SIG-M5 treated with dmso at 0.1 percent for 504 hours (cell line): ENCODE measurements at regions not wholly inside any gene's neighbourhood (a gene's known extent, or its start where the extent isn't known, plus 50 kb on each side); places are given as distances from the start of the nearest gene placed in this dataset.

Experiments
- DNase-seq: peaks from one replicate; lab custom pipeline; 2025; ENCODE audit not compliant: unreplicated experiment; lab: John Stamatoyannopoulos, UW

- no peak for DNase-seq
Measured at GRCh38 chr13:106056851-106057250, 478.6 kb downstream of the EFNB2 start.

GRCh38 chr13:106052200-106052767 lies 483.2 kb downstream of the EFNB2 start:
- DNase-seq = no peak

- DNase-seq = no peak
Measured at GRCh38 chr13:106049171-106049570, 486.3 kb downstream of the EFNB2 start.

GRCh38 chr13:106048386-106048785 lies 487.1 kb downstream of the EFNB2 start:
- no peak for DNase-seq

- DNase-seq = no peak
Measured at GRCh38 chr13:106047859-106048258, 487.6 kb downstream of the EFNB2 start.

GRCh38 chr13:106042996-106043581 lies 492.4 kb downstream of the EFNB2 start:
- no peak for DNase-seq

GRCh38 chr13:106041445-106041844 lies 494.0 kb downstream of the EFNB2 start:
- DNase-seq = no peak

- DNase-seq = no peak
Measured at GRCh38 chr13:106038752-106039151, 496.7 kb downstream of the EFNB2 start.

GRCh38 chr13:106036870-106037269 lies 498.6 kb downstream of the EFNB2 start:
- DNase-seq = no peak

GRCh38 chr13:106034201-106034600 lies 501.3 kb downstream of the EFNB2 start:
- no peak for DNase-seq

GRCh38 chr13:106033659-106034058 lies 501.8 kb downstream of the EFNB2 start:
- DNase-seq = peak; percentile 17

GRCh38 chr13:106032441-106032840 lies 503.0 kb downstream of the EFNB2 start:
- no peak for DNase-seq

GRCh38 chr13:106029676-106030290 lies 505.7 kb downstream of the EFNB2 start:
- DNase-seq = no peak

GRCh38 chr13:106028911-106029310 lies 506.6 kb downstream of the EFNB2 start:
- no peak for DNase-seq

GRCh38 chr13:106011600-106011999 lies 523.9 kb downstream of the EFNB2 start:
- no peak for DNase-seq

- DNase-seq = no peak
Measured at GRCh38 chr13:106010836-106011235, 524.6 kb downstream of the EFNB2 start.

- DNase-seq = no peak
Measured at GRCh38 chr13:106008540-106008939, 526.9 kb downstream of the EFNB2 start.

- DNase-seq = no peak
Measured at GRCh38 chr13:106007156-106007555, 528.3 kb downstream of the EFNB2 start.

- DNase-seq = no peak
Measured at GRCh38 chr13:106003651-106004050, 531.8 kb downstream of the EFNB2 start.

GRCh38 chr13:106001443-106001842 lies 534.0 kb downstream of the EFNB2 start:
- DNase-seq = no peak

GRCh38 chr13:105997581-105998550 lies 537.6 kb downstream of the EFNB2 start:
- no peak for DNase-seq
